GM12874 (cell line): ENCODE measurements at regions not wholly inside any gene's neighbourhood (a gene's known extent, or its start where the extent isn't known, plus 50 kb on each side); places are given as distances from the start of the nearest gene placed in this dataset.

Source experiments
- TF ChIP-seq, protein P1 (sequence below): IDR thresholded peaks from 2 replicates; pipeline ENCODE4 v1.5.1; 2011; ENCODE audit warnings: low read depth, mild to moderate bottlenecking, control low read depth, low read length, moderate library complexity; ENCODE audit not compliant: insufficient read depth

DNA sequence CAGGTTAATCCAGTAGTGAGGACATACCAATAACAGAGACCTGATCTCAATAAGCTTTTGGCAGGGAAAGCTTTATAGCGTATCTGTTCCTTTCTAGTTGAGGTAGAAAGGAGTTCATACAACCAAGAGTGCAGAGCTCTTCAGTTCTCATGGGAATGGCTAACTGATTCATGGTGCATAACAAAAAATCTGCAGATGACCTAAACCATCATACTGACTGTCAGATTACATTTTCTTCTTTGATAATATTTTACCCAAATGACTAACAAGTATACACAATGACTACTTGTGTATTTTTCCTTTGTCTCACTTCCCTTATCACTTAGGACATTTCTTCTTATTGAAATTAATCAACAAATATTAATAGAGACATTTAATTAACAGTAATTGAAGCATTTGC is 140.0 kb upstream of the SERTAD2 start:
- TF ChIP-seq, protein P1, sequence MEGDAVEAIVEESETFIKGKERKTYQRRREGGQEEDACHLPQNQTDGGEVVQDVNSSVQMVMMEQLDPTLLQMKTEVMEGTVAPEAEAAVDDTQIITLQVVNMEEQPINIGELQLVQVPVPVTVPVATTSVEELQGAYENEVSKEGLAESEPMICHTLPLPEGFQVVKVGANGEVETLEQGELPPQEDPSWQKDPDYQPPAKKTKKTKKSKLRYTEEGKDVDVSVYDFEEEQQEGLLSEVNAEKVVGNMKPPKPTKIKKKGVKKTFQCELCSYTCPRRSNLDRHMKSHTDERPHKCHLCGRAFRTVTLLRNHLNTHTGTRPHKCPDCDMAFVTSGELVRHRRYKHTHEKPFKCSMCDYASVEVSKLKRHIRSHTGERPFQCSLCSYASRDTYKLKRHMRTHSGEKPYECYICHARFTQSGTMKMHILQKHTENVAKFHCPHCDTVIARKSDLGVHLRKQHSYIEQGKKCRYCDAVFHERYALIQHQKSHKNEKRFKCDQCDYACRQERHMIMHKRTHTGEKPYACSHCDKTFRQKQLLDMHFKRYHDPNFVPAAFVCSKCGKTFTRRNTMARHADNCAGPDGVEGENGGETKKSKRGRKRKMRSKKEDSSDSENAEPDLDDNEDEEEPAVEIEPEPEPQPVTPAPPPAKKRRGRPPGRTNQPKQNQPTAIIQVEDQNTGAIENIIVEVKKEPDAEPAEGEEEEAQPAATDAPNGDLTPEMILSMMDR, result no peak

DNA sequence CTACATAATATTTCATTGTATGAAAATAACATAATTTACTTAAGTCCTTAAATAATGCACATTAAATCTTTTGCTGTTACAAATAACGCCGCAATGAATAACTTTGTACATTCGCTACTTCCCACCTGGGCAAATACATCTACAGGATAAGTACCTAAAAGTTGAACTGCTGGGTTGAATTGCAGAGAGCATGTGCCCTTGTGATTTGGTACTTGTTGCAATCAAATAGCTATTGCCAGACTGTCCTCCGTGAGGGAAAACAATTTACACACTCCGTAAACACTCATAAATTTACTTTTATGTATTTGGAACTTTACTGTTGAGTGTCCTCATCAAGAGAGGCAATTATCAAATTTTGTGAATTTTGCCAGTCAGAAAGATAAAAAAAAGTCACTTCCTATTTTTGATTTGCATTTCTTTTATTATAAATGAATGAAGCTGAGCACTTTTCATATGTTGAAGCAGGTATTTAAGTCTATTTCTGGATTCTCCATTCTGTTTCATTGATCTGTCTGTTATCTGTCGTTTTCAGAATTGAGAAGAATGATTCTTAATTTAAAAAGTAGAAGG is 140.8 kb upstream of the SERTAD2 start:
- TF ChIP-seq, protein P1, result no peak

DNA sequence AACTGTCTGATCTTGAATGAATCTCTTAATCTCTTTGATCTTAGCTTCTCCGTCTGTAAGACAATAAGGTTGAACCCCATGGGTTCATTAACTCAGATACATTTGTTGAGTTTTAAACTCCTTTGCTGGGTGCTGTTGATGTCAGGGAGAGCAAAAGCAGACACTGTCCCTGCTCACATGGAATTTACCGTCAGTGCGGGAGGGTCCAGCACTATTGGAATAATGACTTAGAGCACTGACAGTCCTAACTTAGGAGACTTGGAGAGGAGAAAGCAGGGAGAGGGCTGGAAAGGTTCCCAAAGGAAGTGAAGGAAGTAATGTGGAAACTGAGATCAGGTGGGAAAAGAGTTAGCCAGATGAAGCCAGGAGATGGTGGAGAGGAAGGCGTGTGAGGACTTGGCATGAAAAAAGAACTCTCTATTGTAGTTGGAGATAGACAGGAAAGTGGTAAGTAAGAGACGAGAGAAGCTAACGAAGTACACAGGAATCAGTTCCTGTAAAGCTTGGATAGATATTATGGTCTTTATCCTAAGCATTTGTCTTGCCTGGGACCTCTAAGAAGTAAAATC is 141.4 kb upstream of the SERTAD2 start:
- TF ChIP-seq, protein P1, result no peak

DNA sequence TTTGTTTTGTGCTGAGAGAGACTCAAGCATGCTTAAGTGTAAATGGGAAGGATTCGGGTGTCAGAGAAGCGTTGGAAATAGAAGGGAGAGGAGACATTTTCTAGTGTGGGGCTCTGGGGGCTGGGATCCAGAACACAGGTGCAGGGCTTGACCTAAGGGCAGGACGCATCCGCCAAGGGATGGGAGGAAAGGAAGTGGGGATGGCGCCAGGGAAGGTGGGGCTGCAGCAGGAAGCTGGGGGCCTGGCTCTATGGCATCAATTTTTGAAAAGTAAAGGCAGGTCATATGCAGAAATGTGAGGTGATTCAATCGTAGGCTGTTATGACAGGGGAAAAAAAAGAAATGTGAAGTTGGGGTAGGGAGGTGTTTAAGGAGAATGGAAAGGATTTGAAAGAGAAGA is 143.2 kb upstream of the SERTAD2 start:
- TF ChIP-seq, protein P1, result no peak

DNA sequence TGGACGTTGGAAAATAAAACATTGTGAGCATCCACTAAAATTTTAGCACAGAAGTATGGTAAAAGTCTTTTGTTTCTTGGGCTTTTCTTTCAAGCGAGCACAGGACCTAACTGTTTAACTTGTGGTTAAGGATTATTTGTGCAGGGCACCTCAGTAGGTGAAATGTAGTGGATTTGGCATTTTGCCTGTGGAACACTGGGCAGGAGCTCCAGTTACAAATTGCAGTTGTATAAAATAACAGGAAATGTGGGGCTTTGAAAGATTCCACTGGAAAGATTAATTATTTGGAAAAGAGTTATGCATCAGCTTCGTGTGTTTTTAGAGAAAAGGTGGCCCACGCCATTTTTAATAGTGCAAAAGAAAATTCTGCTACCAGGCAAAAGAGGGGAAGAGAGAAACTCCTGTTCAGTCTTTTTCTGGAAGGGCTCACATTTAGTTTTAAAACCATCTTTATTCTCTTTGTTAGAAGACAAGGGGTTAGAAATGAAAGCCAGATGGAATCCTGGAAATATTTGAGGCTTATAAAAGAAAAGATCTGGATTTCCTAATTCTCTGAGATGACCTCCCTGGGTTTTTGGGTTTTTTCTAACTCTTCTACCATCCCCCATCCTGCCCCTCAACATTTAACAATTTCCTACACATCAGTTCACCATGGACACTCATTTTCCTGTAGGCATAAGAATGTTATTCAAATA is 144.3 kb upstream of the SERTAD2 start:
- TF ChIP-seq, protein P1, result no peak

DNA sequence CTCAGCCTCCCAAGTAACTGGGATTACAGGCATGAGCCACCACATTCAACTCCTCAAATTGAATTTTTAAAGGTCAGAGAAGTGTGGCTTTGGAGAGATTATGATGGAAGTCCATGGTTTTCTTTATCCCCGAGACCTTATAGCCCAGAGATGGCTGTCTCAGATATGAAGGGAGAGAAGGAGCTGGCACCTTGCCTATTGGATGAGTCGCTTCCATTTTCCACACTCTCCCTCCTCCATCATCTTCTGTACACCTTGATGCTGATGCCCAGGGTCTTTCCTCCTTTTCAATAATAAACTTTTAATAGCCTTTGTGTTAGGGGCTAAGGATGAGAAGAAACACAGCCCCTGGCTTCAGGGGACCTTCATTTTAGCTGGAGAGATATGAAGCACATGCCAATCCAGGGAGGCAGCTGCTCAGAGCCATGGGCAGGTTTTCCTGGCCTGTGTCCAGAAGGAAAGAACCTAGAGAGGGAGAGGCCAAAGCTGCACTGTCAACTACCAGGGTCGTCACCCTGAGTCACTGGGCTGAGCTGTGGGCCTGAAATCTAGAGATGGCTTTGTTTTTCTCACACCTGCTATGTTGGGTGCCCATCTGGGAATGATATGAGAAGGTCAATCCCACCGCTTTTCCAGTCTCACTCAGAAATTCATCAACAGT is 146.0 kb upstream of the SERTAD2 start:
- TF ChIP-seq, protein P1, result no peak

DNA sequence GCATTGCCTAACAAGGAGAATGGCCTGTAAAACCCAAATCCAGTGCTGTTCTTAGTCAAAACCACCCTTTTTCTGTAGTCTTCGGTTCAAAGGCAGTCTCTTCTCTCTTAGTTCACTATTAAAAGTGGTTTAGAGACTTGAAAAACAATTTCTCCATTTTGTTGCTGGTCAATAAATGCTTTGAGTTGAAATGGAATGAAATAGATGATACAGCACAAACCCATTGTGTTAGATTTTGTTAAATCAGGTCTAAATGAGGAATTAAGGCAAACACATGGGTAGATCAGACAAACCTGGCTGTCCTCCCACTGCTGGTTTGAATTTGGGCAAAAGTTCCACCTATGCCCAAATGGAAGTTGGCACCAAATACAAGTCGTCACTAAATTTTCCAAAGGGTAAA is 150.1 kb upstream of the SERTAD2 start:
- TF ChIP-seq, protein P1, result no peak
